H9 (cell line): ENCODE measurements at regions not wholly inside any gene's neighbourhood (a gene's known extent, or its start where the extent isn't known, plus 50 kb on each side); places are given as distances from the start of the nearest gene placed in this dataset.

Experiments
- DNase-seq: peaks from one replicate; pipeline ENCODE4 v3.0.0-alpha.2; 2017
- H2AFZ ChIP-seq: one replicate; pipeline ENCODE4 v1.6.1; 2013; ENCODE audit warnings: mild to moderate bottlenecking, low read length, control low read depth, moderate library complexity
- H2AK5ac ChIP-seq: 2 replicates; pipeline ENCODE4 v1.6.1; 2013; ENCODE audit warnings: low read length, control low read depth, mixed read lengths; ENCODE audit not compliant: insufficient read length
- H2BK120ac ChIP-seq: one replicate; pipeline ENCODE4 v1.6.1; 2013; ENCODE audit warnings: low read depth, mild to moderate bottlenecking, low read length, control low read depth, inconsistent platforms; ENCODE audit not compliant: poor library complexity, severe bottlenecking
- H2BK12ac ChIP-seq: 2 replicates; pipeline ENCODE4 v1.6.1; 2013; ENCODE audit warnings: low read length, control low read depth, mixed read lengths, low read depth; ENCODE audit not compliant: insufficient read length
- H2BK15ac ChIP-seq: 2 replicates; pipeline ENCODE4 v1.6.1; 2013; ENCODE audit warnings: low read depth, low read length, control low read depth
- H2BK20ac ChIP-seq: one replicate; pipeline ENCODE4 v1.6.1; 2013; ENCODE audit warnings: low read depth, mild to moderate bottlenecking, low read length, control low read depth, inconsistent platforms; ENCODE audit not compliant: poor library complexity, severe bottlenecking
- H2BK5ac ChIP-seq: 2 replicates; pipeline ENCODE4 v1.6.1; 2013; ENCODE audit warnings: low read length, control low read depth, mixed read lengths; ENCODE audit not compliant: insufficient read length
- H3K14ac ChIP-seq: 2 replicates; pipeline ENCODE4 v1.6.1; 2013; ENCODE audit warnings: low read length, control low read depth; ENCODE audit not compliant: insufficient read depth
- H3K18ac ChIP-seq: 2 replicates; pipeline ENCODE4 v1.6.1; 2013; ENCODE audit warnings: low read depth, mild to moderate bottlenecking, mixed read lengths, low read length, control low read depth; ENCODE audit not compliant: insufficient read length
- H3K23ac ChIP-seq: 2 replicates; pipeline ENCODE4 v1.6.1; 2013; ENCODE audit warnings: low read length, control low read depth, mixed read lengths, low read depth; ENCODE audit not compliant: insufficient read length
- H3K23me2 ChIP-seq: 2 replicates; pipeline ENCODE4 v1.6.1; 2013; ENCODE audit warnings: low read depth, mild to moderate bottlenecking, mixed read lengths, low read length, control low read depth; ENCODE audit not compliant: insufficient read length, poor library complexity, severe bottlenecking
- H3K27ac ChIP-seq: 2 replicates; pipeline ENCODE4 v1.5.1; 2013; ENCODE audit warnings: low read length, control low read depth, mixed read lengths, low read depth; ENCODE audit not compliant: insufficient read length
- H3K27me3 ChIP-seq: 2 replicates; pipeline ENCODE4 v1.6.1; 2013; ENCODE audit warnings: low read length, control low read depth, inconsistent platforms; ENCODE audit not compliant: insufficient read depth
- H3K4ac ChIP-seq: 2 replicates; pipeline ENCODE4 v1.6.1; 2013; ENCODE audit warnings: low read depth, mild to moderate bottlenecking, control low read depth, inconsistent platforms, low read length, moderate library complexity
- H3K4me1 ChIP-seq: 2 replicates; pipeline ENCODE4 v1.6.1; 2013; ENCODE audit warnings: low read length, control low read depth, inconsistent platforms; ENCODE audit not compliant: insufficient read depth
- H3K4me2 ChIP-seq: 2 replicates; pipeline ENCODE4 v1.6.1; 2013; ENCODE audit warnings: low read length, control low read depth, mixed read lengths; ENCODE audit not compliant: insufficient read length, insufficient read depth
- H3K56ac ChIP-seq: 2 replicates; pipeline ENCODE4 v1.6.1; 2013; ENCODE audit warnings: low read depth, mild to moderate bottlenecking, mixed read lengths, low read length, control low read depth; ENCODE audit not compliant: insufficient read length
- H3K79me1 ChIP-seq: 2 replicates; pipeline ENCODE4 v1.6.1; 2013; ENCODE audit warnings: low read depth, mild to moderate bottlenecking, moderate library complexity, low read length, control low read depth, inconsistent platforms; ENCODE audit not compliant: insufficient read depth, poor library complexity, severe bottlenecking
- H3K79me2 ChIP-seq: 2 replicates; pipeline ENCODE4 v1.6.1; 2013; ENCODE audit warnings: low read length, control low read depth, inconsistent platforms; ENCODE audit not compliant: insufficient read depth
- H3K9ac ChIP-seq: 2 replicates; pipeline ENCODE4 v1.6.1; 2013; ENCODE audit warnings: low read length, control low read depth, mixed read lengths; ENCODE audit not compliant: insufficient read length; ENCODE audit errors: extremely low read depth
- H3K9me3 ChIP-seq: one replicate; pipeline ENCODE4 v1.6.1; 2013; ENCODE audit warnings: low read depth, low read length, inconsistent platforms; ENCODE audit not compliant: control insufficient read depth
- H3T11ph ChIP-seq: one replicate; pipeline ENCODE4 v1.6.1; 2013; ENCODE audit warnings: mild to moderate bottlenecking, low read length, control low read depth, inconsistent platforms
- H4K20me1 ChIP-seq: one replicate; pipeline ENCODE4 v1.6.1; 2013; ENCODE audit not compliant: control insufficient read depth, insufficient read length, insufficient read depth
- H4K5ac ChIP-seq: 2 replicates; pipeline ENCODE4 v1.6.1; 2013; ENCODE audit warnings: low read depth, mild to moderate bottlenecking, mixed read lengths, low read length, control low read depth; ENCODE audit not compliant: insufficient read length
- H4K8ac ChIP-seq: replicated peaks from 2 replicates; pipeline ENCODE4 v1.6.1; 2013; ENCODE audit warnings: low read length, control low read depth, mixed read lengths, low read depth; ENCODE audit not compliant: insufficient read length
- H4K91ac ChIP-seq: 2 replicates; pipeline ENCODE4 v1.6.1; 2013; ENCODE audit warnings: low read depth, mild to moderate bottlenecking, moderate library complexity, mixed read lengths, low read length, control low read depth; ENCODE audit not compliant: insufficient read length
- H3K27ac Mint-ChIP-seq, 3 experiments: 2 replicates in 2 of 3; 3 replicates in 1 of 3; pipeline ENCODE4 v1.8.0; 2020 to 2021; ENCODE audit warnings: mixed read lengths in 3 of 3, mild to moderate bottlenecking in 1 of 3, moderate library complexity in 1 of 3
- H3K27me3 Mint-ChIP-seq: 2 replicates; pipeline ENCODE4 v1.8.0; 2021; ENCODE audit warnings: low read depth, mild to moderate bottlenecking, moderate library complexity, mixed read lengths
- H3K36me3 Mint-ChIP-seq, 3 experiments: 2 replicates in 2 of 3; 3 replicates in 1 of 3; pipeline ENCODE4 v1.8.0; 2020 to 2021; ENCODE audit warnings: low read depth in 3 of 3, mixed read lengths in 3 of 3; ENCODE audit not compliant: insufficient read depth in 1 of 3
- H3K4me1 Mint-ChIP-seq, 2 experiments: 2 replicates each; pipeline ENCODE4 v1.8.0; 2020; ENCODE audit warnings: mixed read lengths in 2 of 2
- H3K4me3 Mint-ChIP-seq, 2 experiments: 2 replicates in 1 of 2; 3 replicates in 1 of 2; pipeline ENCODE4 v1.8.0; 2020 to 2021; ENCODE audit warnings: mild to moderate bottlenecking in 2 of 2, mixed read lengths in 2 of 2, moderate library complexity in 1 of 2
- H3K9me3 Mint-ChIP-seq, 2 experiments: 2 replicates in 1 of 2; 3 replicates in 1 of 2; pipeline ENCODE4 v1.8.0; 2020; ENCODE audit warnings: mild to moderate bottlenecking in 2 of 2, mixed read lengths in 2 of 2, moderate library complexity in 1 of 2
- CTCF ChIP-seq: fragments of 200-600 bp; sonication (generic); conservative IDR thresholded peaks from 3 replicates; pipeline ENCODE4 v1.8.0; 2021; ENCODE audit warnings: antibody characterized with exemption, mild to moderate bottlenecking
- WGBS: extraction: QIAGEN DNeasy Blood & Tissue Kit; methylation state at CpG from one replicate; pipeline ENCODE4 v1.1.7; 2013; ENCODE audit warnings: missing lambda C conversion rate, low lambda C conversion rate, mixed read lengths; ENCODE audit not compliant: insufficient read length; ENCODE audit errors: extremely low coverage; 5-methylcytosine and 5-hydroxymethylcytosine counted together

- no peaks in the 10 kb centered on the region for H3K4me1 ChIP-seq
- no peak overlapping the region for H2BK120ac ChIP-seq
- H3K79me2 ChIP-seq, result no peaks in the 10 kb centered on the region
- H3K27me3 Mint-ChIP-seq, result peaks cover 6% of the 10 kb centered on the region
- no peaks in the 10 kb centered on the region; a peak in 2 of 5 replicates for H3K9me3 Mint-ChIP-seq
- whole genome bisulfite sequencing, result no CpG with 5 or more reads among the region's 7 CpGs
- no peaks in the 10 kb centered on the region for H3K27me3 ChIP-seq
- H2BK12ac ChIP-seq, result no peak overlapping the region
- H4K91ac ChIP-seq, result no peak overlapping the region
- no peaks in the 10 kb centered on the region for H3K9me3 ChIP-seq
- no peak overlapping the region for H3K18ac ChIP-seq
- no peak overlapping the region for H3K27ac ChIP-seq
- no peak overlapping the region for H2AFZ ChIP-seq
- H4K8ac ChIP-seq, result no peak overlapping the region
- TF ChIP-seq CTCF, result no peak
- no peak for DNase-seq
- H3K4me2 ChIP-seq, result no peak overlapping the region
- no peaks in the 10 kb centered on the region for H3K79me1 ChIP-seq
- no peak overlapping the region for H3K23ac ChIP-seq
- H4K5ac ChIP-seq, result no peak overlapping the region
- no peaks in the 10 kb centered on the region for H3K36me3 Mint-ChIP-seq
- H2BK15ac ChIP-seq, result no peak overlapping the region
- H3K27ac Mint-ChIP-seq, result no peak overlapping the region; a peak in 2 of 7 replicates
- no peak overlapping the region for H2BK20ac ChIP-seq
- no peaks in the 10 kb centered on the region for H4K20me1 ChIP-seq
- H3K4me1 Mint-ChIP-seq, result peaks cover under 1 to 12% of the 10 kb centered on the region in 2 experiments; a peak in 3 of 4 replicates
- H3K14ac ChIP-seq, result no peak overlapping the region
- no peak overlapping the region for H3K4ac ChIP-seq
- no peak overlapping the region for H3K4me3 Mint-ChIP-seq
- H3K56ac ChIP-seq, result no peak overlapping the region
- no peaks in the 10 kb centered on the region for H3K23me2 ChIP-seq
- no peak overlapping the region for H2BK5ac ChIP-seq
- H3K9ac ChIP-seq, result no peak overlapping the region
- H2AK5ac ChIP-seq, result no peak overlapping the region
- no peak overlapping the region for H3T11ph ChIP-seq
These were observed 375.0 kb upstream of the EEF2KMT start for GRCh38 chr16:5472552-5472951.
